ENCODE measurements at regions not wholly inside any gene's neighbourhood (a gene's known extent, or its start where the extent isn't known, plus 50 kb on each side); places are given as distances from the start of the nearest gene placed in this dataset.

DNA sequence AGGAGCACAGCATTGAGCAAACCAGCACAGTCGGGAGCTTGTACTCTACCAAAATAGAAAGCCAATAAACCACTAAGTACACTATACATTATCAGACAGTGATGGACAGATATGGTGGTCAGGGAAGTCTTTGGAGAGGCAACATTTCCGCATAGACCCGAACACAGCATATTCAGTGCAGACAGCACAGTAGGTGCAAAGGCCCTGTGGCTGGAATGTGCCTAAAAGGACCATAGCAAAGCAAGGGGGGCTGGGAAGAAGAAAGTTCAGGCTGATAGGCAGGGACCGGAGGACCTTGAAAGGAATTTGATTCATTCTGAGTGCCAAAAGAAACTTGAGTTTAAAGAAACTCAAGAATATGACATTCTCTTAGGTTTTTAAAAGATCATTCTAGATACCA, 92.0 kb upstream of the GALNT2 start:
- no peaks in the 10 kb centered on the region for H3K4me1 ChIP-seq (ENCODE audit: control insufficient read depth in 2 of 3, insufficient read depth in 2 of 3, low read depth in 1 of 3, low read length in 3 of 3)
- H3K36me3 ChIP-seq (ENCODE audit: control insufficient read depth in 2 of 3, insufficient read depth in 3 of 3, low read length in 3 of 3), result no peaks in the 10 kb centered on the region
- no peak overlapping the region for H3K4me3 ChIP-seq (ENCODE audit: low read length in 3 of 3)
- FAIRE-seq (no peak), DNase-seq (no peak)
- H3K9me3 ChIP-seq (ENCODE audit: control insufficient read depth in 2 of 3, insufficient read depth in 1 of 3, low read length in 3 of 3), result peaks cover 0 to 7% (median 0%) of the 10 kb centered on the region in 3 donors
- H3K27ac ChIP-seq (ENCODE audit: low read depth in 2 of 2, low read length in 2 of 2), result no peak overlapping the region
- intact Hi-C loops (cut with DNase I), result no loop called here
- no peaks in the 10 kb centered on the region for H3K27me3 ChIP-seq (ENCODE audit: control insufficient read depth, insufficient read depth, low read length)
- TF ChIP-seq, protein P1, sequence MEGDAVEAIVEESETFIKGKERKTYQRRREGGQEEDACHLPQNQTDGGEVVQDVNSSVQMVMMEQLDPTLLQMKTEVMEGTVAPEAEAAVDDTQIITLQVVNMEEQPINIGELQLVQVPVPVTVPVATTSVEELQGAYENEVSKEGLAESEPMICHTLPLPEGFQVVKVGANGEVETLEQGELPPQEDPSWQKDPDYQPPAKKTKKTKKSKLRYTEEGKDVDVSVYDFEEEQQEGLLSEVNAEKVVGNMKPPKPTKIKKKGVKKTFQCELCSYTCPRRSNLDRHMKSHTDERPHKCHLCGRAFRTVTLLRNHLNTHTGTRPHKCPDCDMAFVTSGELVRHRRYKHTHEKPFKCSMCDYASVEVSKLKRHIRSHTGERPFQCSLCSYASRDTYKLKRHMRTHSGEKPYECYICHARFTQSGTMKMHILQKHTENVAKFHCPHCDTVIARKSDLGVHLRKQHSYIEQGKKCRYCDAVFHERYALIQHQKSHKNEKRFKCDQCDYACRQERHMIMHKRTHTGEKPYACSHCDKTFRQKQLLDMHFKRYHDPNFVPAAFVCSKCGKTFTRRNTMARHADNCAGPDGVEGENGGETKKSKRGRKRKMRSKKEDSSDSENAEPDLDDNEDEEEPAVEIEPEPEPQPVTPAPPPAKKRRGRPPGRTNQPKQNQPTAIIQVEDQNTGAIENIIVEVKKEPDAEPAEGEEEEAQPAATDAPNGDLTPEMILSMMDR (IDR thresholded peaks at IDR 0.05; ENCODE audit: borderline replicate concordance, extremely low read depth, insufficient read depth), result no peak
- no peak overlapping the region for H3K9ac ChIP-seq (ENCODE audit: low read length in 3 of 3)

DNA sequence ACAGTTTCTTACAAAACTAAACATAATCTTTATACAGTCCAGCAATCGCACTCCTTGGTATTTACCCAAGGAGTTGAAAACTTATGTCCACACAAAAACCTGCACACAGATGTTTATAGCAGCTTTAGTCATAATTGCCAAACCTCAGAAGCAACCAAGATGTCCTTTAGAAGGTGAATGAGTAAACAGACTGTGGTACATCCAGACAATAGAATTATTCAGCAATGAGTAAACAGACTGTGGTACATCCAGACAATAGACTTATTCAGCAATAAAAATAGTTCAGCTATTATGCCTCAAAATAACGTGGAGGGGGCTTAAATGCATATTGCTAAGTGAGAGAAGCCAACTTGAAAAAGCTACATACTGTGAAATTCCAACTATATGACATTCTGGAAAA, 87.0 kb upstream of the GALNT2 start:
- H3K4me3 ChIP-seq (ENCODE audit: low read length in 3 of 3), result no peak overlapping the region
- DNase-seq (no peak), FAIRE-seq (no peak)
- peaks cover 0 to 7% (median 0%) of the 10 kb centered on the region in 3 donors for H3K9me3 ChIP-seq (ENCODE audit: control insufficient read depth in 2 of 3, insufficient read depth in 1 of 3, low read length in 3 of 3)
- no peaks in the 10 kb centered on the region for H3K4me1 ChIP-seq (ENCODE audit: control insufficient read depth in 2 of 3, insufficient read depth in 2 of 3, low read depth in 1 of 3, low read length in 3 of 3)
- intact Hi-C loops (cut with DNase I), result no loop called here
- no peak overlapping the region for H3K9ac ChIP-seq (ENCODE audit: low read length in 3 of 3)
- no peaks in the 10 kb centered on the region for H3K27me3 ChIP-seq (ENCODE audit: control insufficient read depth, insufficient read depth, low read length)
- TF ChIP-seq, protein P1 (IDR thresholded peaks at IDR 0.05; ENCODE audit: borderline replicate concordance, extremely low read depth, insufficient read depth), result no peak
- H3K36me3 ChIP-seq (ENCODE audit: control insufficient read depth in 2 of 3, insufficient read depth in 3 of 3, low read length in 3 of 3), result no peaks in the 10 kb centered on the region
- H3K27ac ChIP-seq (ENCODE audit: low read depth in 2 of 2, low read length in 2 of 2), result no peak overlapping the region

DNA sequence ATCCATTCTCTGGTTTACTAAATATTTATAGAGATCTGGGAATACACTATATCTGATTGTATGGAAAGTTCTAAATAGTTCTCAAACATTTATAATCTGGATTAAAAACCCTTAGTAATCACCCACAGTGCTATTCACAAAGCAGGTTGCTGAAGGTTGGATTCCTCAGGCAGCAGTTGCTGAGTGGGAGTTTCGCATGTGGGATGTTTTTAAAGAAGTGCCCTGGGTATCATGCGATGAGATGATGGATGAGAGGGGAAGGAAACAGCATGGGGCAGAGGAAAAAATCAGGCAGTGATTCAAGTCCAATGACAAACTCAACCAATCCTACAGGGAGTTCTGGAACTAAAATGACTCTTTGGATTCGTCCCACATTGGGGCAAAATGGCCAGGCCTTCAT, 85.3 kb upstream of the GALNT2 start:
- TF ChIP-seq, protein P1 (IDR thresholded peaks at IDR 0.05; ENCODE audit: borderline replicate concordance, extremely low read depth, insufficient read depth), result no peak
- DNase-seq, result no peak
- Histone ChIP-seq H3K27ac (ENCODE audit: low read depth in 2 of 2, low read length in 2 of 2) (no peak overlapping the region), H3K36me3 (ENCODE audit: control insufficient read depth in 2 of 3, insufficient read depth in 3 of 3, low read length in 3 of 3) (no peaks in the 10 kb centered on the region), H3K9me3 (ENCODE audit: control insufficient read depth in 2 of 3, insufficient read depth in 1 of 3, low read length in 3 of 3) (peaks cover 0 to 7% (median 0%) of the 10 kb centered on the region in 3 donors), H3K4me1 (ENCODE audit: control insufficient read depth in 2 of 3, insufficient read depth in 2 of 3, low read depth in 1 of 3, low read length in 3 of 3) (no peaks in the 10 kb centered on the region), H3K9ac (ENCODE audit: low read length in 3 of 3) (no peak overlapping the region), H3K27me3 (ENCODE audit: control insufficient read depth, insufficient read depth, low read length) (no peaks in the 10 kb centered on the region), H3K4me3 (ENCODE audit: low read length in 3 of 3) (no peak overlapping the region)
- no peak for FAIRE-seq
- intact Hi-C loops (cut with DNase I), result no loop called here

DNA sequence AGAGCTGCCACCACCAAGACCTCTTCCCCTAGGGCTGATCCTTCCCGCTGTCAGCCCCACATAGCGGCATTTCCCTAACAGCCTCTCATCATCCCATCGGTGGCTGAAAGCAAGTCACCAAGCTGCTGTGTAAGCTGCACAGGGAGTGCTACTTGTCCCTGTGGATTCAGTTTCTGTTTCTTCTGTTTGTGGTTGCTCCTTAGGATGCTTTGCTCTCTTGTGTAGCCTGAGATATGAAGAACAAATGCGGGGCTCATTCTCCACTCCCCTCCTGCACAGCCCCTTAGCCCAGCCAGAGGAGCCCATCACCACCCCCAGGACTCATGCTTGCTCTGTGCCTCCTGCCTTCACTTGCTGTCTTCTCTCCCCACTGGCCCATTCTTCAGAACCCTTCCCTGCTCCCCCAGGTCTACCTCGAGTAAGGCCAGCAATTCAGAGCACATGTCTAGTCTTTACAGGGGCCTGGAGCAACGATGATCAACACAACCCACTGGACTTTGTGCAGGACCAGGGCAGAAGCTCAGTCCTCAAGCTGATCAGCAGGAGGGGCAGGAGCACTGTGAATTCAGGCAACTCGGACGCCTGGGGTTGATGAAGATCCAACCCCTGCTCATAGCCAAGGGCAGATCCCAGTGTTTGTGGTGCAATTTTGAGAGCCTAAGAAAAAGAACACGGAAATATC, 82.6 kb upstream of the GALNT2 start:
- no peak for FAIRE-seq
- intact Hi-C loops (cut with DNase I), result no loop called here
- H3K27me3 ChIP-seq (ENCODE audit: control insufficient read depth, insufficient read depth, low read length), result no peaks in the 10 kb centered on the region
- no peak overlapping the region for H3K4me3 ChIP-seq (ENCODE audit: low read length in 3 of 3)
- no peaks in the 10 kb centered on the region for H3K9me3 ChIP-seq (ENCODE audit: control insufficient read depth in 2 of 3, insufficient read depth in 1 of 3, low read length in 3 of 3)
- H3K27ac ChIP-seq (ENCODE audit: low read depth in 2 of 2, low read length in 2 of 2), result no peak overlapping the region
- no peaks in the 10 kb centered on the region for H3K4me1 ChIP-seq (ENCODE audit: control insufficient read depth in 2 of 3, insufficient read depth in 2 of 3, low read depth in 1 of 3, low read length in 3 of 3)
- no peak for DNase-seq
- TF ChIP-seq, protein P1 (IDR thresholded peaks at IDR 0.05; ENCODE audit: borderline replicate concordance, extremely low read depth, insufficient read depth), result no peak
- no peak overlapping the region for H3K9ac ChIP-seq (ENCODE audit: low read length in 3 of 3)
- H3K36me3 ChIP-seq (ENCODE audit: control insufficient read depth in 2 of 3, insufficient read depth in 3 of 3, low read length in 3 of 3), result no peaks in the 10 kb centered on the region
